ENCODE measurements at regions not wholly inside any gene's neighbourhood (a gene's known extent, or its start where the extent isn't known, plus 50 kb on each side); places are given as distances from the start of the nearest gene placed in this dataset.
"Not testable (repeated sequence)": the region's sequence is repeated elsewhere in the genome, so short reads cannot be mapped to it uniquely, and the experiment has no call there.

GRCh38 chr3:165918657-165918979, 81.4 kb upstream of the BCHE start:
- Histone ChIP-seq H3K27me3 (ENCODE audit: insufficient read depth, low read depth, low read length) (no peaks in the 10 kb centered on the region), H3F3A (ENCODE audit: insufficient read depth, low read length, poor library complexity, severe bottlenecking) (no peaks in the 10 kb centered on the region), H2AFZ (ENCODE audit: low read depth, low read length) (no peak overlapping the region), H3K9ac (ENCODE audit: low read length) (no peak overlapping the region), H4K20me1 (ENCODE audit: insufficient read depth) (no peaks in the 10 kb centered on the region), H3K4me3 (ENCODE audit: low read length) (no peak overlapping the region), H3K4me2 (ENCODE audit: low read length) (no peak overlapping the region), H3K79me2 (replicated peaks; ENCODE audit: insufficient read depth, low read length) (no peaks in the 10 kb centered on the region), H3K9me2 (ENCODE audit: insufficient read depth, low read length) (no peaks in the 10 kb centered on the region), H3K27ac (ENCODE audit: low read length) (no peak overlapping the region), H3K9me3 (ENCODE audit: low read length) (no peaks in the 10 kb centered on the region), H3K36me3 (ENCODE audit: insufficient read depth, low read length) (no peaks in the 10 kb centered on the region)
- TF ChIP-seq SMC3 (conservative IDR thresholded peaks at IDR 0.05; ENCODE audit: poor library complexity) (no peak), TAF1 (IDR thresholded peaks at IDR 0.05; ENCODE audit: low read depth) (no peak), CTCF (IDR thresholded peaks at IDR 0.05; ENCODE audit: poor library complexity, severe bottlenecking) (no peak), RAD21 (conservative IDR thresholded peaks at IDR 0.05) (no peak), EZH2 (IDR thresholded peaks at IDR 0.05; ENCODE audit: borderline replicate concordance, insufficient read depth, low read length, poor library complexity, severe bottlenecking) (no peak), POLR2AphosphoS5 (IDR thresholded peaks at IDR 0.05) (no peak), MXI1 (conservative IDR thresholded peaks at IDR 0.05; ENCODE audit: poor library complexity, severe bottlenecking) (no peak), REST (IDR thresholded peaks at IDR 0.05; ENCODE audit: borderline replicate concordance) (no peak), EP300 (conservative IDR thresholded peaks at IDR 0.05; ENCODE audit: poor library complexity, severe bottlenecking) (no peak)

DNA sequence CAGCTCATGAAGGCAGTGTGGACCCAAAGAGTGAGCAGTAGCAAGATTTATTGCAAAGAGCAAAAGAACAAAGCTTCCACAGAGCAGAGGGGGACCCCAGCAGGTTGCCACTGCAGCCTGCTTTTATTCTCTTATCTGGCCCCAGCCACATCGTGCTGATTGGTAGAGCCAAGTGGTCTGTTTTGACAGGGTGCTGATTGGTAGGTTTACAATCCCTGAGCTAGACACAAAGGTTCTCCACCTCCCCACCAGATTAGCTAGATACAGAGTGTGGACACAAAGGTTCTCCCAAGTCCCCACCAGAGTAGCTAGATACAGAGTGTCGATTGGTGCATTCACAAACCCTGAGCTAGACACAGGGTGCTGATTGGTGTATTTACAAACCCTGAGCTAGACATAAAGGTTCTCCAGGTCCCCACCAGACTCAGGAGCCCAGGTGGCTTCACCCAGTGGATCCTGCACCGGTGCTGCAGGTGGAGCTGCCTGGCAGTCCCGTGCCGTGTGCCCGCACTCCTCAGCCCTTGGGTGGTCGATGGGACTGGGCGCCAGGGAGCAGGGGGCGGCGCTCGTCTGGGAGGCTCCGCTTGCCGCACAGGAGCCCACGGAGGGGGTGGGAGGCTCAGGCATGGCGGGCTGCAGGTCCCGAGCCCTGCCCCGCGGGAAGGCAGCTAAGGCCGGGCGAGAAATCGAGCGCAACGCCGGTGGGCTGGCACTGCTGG, 80.9 kb upstream of the BCHE start:
- not testable (repeated sequence) for H3K9me3 ChIP-seq (ENCODE audit: low read length); H3K79me2 ChIP-seq (replicated peaks; ENCODE audit: insufficient read depth, low read length); H2AFZ ChIP-seq (ENCODE audit: low read depth, low read length); H3K4me2 ChIP-seq (ENCODE audit: low read length); H3K27ac ChIP-seq (ENCODE audit: low read length); H3K9ac ChIP-seq (ENCODE audit: low read length); H3K9me2 ChIP-seq (ENCODE audit: insufficient read depth, low read length); H4K20me1 ChIP-seq (ENCODE audit: insufficient read depth); H3K4me3 ChIP-seq (ENCODE audit: low read length); H3K36me3 ChIP-seq (ENCODE audit: insufficient read depth, low read length); H3F3A ChIP-seq (ENCODE audit: insufficient read depth, low read length, poor library complexity, severe bottlenecking); H3K27me3 ChIP-seq (ENCODE audit: insufficient read depth, low read depth, low read length)

DNA sequence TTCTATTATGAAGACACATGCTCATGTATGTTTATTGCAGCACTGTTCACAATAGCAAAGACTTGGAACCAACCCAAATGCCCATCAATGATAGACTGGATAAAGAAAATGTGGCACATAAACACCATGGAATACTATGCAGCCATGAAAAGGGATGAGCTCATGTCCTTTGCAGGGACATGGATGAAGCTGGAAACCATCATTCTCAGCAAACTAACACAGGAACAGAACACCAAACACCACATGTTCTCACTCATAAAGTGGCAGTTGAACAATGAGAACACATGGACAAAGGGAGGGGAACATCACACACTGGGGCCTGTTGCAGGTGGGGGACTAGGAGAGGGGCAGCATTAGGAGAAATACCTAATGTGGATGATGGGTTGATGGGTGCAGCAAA, 77.9 kb upstream of the BCHE start:
- H3K4me3 ChIP-seq (ENCODE audit: low read length); H3F3A ChIP-seq (ENCODE audit: insufficient read depth, low read length, poor library complexity, severe bottlenecking); H3K9me3 ChIP-seq (ENCODE audit: low read length); H3K9me2 ChIP-seq (ENCODE audit: insufficient read depth, low read length); H2AFZ ChIP-seq (ENCODE audit: low read depth, low read length); H3K36me3 ChIP-seq (ENCODE audit: insufficient read depth, low read length); H3K79me2 ChIP-seq (replicated peaks; ENCODE audit: insufficient read depth, low read length); H3K27ac ChIP-seq (ENCODE audit: low read length); H3K27me3 ChIP-seq (ENCODE audit: insufficient read depth, low read depth, low read length); H3K9ac ChIP-seq (ENCODE audit: low read length); H3K4me2 ChIP-seq (ENCODE audit: low read length); H4K20me1 ChIP-seq (ENCODE audit: insufficient read depth): not testable (repeated sequence)

Measured in neural cell (in vitro differentiated cells).